ENCODE measurements at regions not wholly inside any gene's neighbourhood (a gene's known extent, or its start where the extent isn't known, plus 50 kb on each side); places are given as distances from the start of the nearest gene placed in this dataset.
"Not testable (repeated sequence)": the region's sequence is repeated elsewhere in the genome, so short reads cannot be mapped to it uniquely, and the experiment has no call there.

- not testable (repeated sequence) for TF ChIP-seq POLR2A (IDR thresholded peaks at IDR 0.05; ENCODE audit: low read depth); CTCF (IDR thresholded peaks at IDR 0.05)
Observed at GRCh38 chr2:113571482-113572068, 55.5 kb upstream of the RABL2A start.
